ENCODE measurements at regions not wholly inside any gene's neighbourhood (a gene's known extent, or its start where the extent isn't known, plus 50 kb on each side); places are given as distances from the start of the nearest gene placed in this dataset.

DNA sequence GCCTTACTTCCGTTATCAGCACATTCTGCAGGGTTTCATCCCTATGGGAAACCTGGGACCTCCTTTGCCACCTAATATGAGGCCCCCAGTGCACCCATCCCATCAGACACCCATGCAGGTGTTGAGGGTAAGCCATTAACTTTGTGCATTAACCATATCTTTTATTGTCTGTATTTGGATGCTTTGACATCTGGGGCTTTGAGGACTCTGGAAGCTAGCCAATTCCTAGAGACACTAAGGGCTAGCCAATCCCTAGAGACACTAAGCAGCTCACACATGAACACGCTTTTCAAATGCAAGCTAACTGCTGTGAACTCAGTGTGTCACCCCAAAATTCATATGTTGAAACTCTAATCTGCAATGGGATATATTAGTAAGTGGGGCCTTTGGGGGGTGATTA lies 272.5 kb upstream of the COBL start:
- dilution Hi-C loops (cut with HindIII; ENCODE audit: low sequenced_read_pairs, unreplicated experiment) = no loop called here
- CTCF ChIA-PET = no interaction called here

More for the DNA sequence above, 272.5 kb upstream of the COBL start:
- no peaks in the 10 kb centered on the region for H3K36me3 ChIP-seq (ENCODE audit: control insufficient read depth, insufficient read depth, low read length)
- no peak overlapping the region for H3K4ac ChIP-seq (ENCODE audit: low read depth, low read length)
- no peak overlapping the region for H2BK15ac ChIP-seq (ENCODE audit: low read depth, low read length)
- H2AK5ac ChIP-seq (ENCODE audit: low read depth, low read length) = no peak overlapping the region
- H3K27me3 ChIP-seq (ENCODE audit: control insufficient read depth, insufficient read depth, low read length) = no peaks in the 10 kb centered on the region
- H3K4me3 ChIP-seq (ENCODE audit: insufficient read depth, low read depth, low read length) = no peak overlapping the region
- no peaks in the 10 kb centered on the region for H3K9me1 ChIP-seq (ENCODE audit: insufficient read depth, low read length)
- H4K8ac ChIP-seq (ENCODE audit: low read depth in 2 of 2, low read length in 2 of 2) = no peak overlapping the region
- no peak overlapping the region for H3K4me2 ChIP-seq (ENCODE audit: low read depth, low read length)
- H3K79me1 ChIP-seq (ENCODE audit: low read depth in 1 of 2, low read length in 2 of 2) = no peaks in the 10 kb centered on the region
- H2BK5ac ChIP-seq (ENCODE audit: low read depth, low read length, poor library complexity, severe bottlenecking) = no peak overlapping the region
- WGBS, 2 experiments (ENCODE audit: extremely low coverage in 2 of 2, insufficient read length in 1 of 2) = no CpG with 5 or more reads among the region's 2 CpGs
- H3K14ac ChIP-seq (replicated peaks; ENCODE audit: low read depth, low read length) = no peak overlapping the region
- H4K91ac ChIP-seq (ENCODE audit: insufficient read depth, low read depth, low read length) = no peak overlapping the region
- H3K9me3 ChIP-seq (ENCODE audit: control insufficient read depth, insufficient read depth, low read length) = peaks cover 16% of the 10 kb centered on the region; the same call in 1 of the 2 replicates
- H2BK20ac ChIP-seq (ENCODE audit: low read depth, low read length) = no peak overlapping the region
- H2AK9ac ChIP-seq (replicated peaks; ENCODE audit: low read depth, low read length, poor library complexity) = no peak overlapping the region
- in situ Hi-C loops (cut with MboI; ENCODE audit: low sequenced_read_pairs) = no loop called here
- no peak for ATAC-seq (ENCODE audit: low read depth)
- H3K18ac ChIP-seq (ENCODE audit: low read depth, low read length) = no peak overlapping the region
- H3K56ac ChIP-seq (ENCODE audit: extremely low read depth, insufficient read depth, low read length) = no peak overlapping the region
- no peaks in the 10 kb centered on the region for H3K4me1 ChIP-seq (ENCODE audit: control insufficient read depth, insufficient read depth, low read length)
- no peaks in the 10 kb centered on the region for H4K20me1 ChIP-seq (ENCODE audit: insufficient read depth, low read length)
- POLR2A ChIA-PET (ENCODE audit: unreplicated experiment) = no interaction called here
- no peak overlapping the region for H3K9ac ChIP-seq (ENCODE audit: low read depth, low read length)
- TF ChIP-seq SMC3 (IDR thresholded peaks at IDR 0.05; ENCODE audit: low read depth, low read length) = no peak
- TF ChIP-seq MXI1 (IDR thresholded peaks at IDR 0.05; ENCODE audit: borderline replicate concordance, low read depth, low read length) = no peak
- TF ChIP-seq BHLHE40 (IDR thresholded peaks at IDR 0.05; ENCODE audit: low read depth, low read length) = no peak
- TF ChIP-seq, protein P1, sequence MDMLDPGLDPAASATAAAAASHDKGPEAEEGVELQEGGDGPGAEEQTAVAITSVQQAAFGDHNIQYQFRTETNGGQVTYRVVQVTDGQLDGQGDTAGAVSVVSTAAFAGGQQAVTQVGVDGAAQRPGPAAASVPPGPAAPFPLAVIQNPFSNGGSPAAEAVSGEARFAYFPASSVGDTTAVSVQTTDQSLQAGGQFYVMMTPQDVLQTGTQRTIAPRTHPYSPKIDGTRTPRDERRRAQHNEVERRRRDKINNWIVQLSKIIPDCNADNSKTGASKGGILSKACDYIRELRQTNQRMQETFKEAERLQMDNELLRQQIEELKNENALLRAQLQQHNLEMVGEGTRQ (IDR thresholded peaks at IDR 0.05; ENCODE audit: low read depth, low read length) = no peak
- no peak for TF ChIP-seq CEBPB (IDR thresholded peaks at IDR 0.05; ENCODE audit: low read depth, low read length)
- TF ChIP-seq, protein P2, sequence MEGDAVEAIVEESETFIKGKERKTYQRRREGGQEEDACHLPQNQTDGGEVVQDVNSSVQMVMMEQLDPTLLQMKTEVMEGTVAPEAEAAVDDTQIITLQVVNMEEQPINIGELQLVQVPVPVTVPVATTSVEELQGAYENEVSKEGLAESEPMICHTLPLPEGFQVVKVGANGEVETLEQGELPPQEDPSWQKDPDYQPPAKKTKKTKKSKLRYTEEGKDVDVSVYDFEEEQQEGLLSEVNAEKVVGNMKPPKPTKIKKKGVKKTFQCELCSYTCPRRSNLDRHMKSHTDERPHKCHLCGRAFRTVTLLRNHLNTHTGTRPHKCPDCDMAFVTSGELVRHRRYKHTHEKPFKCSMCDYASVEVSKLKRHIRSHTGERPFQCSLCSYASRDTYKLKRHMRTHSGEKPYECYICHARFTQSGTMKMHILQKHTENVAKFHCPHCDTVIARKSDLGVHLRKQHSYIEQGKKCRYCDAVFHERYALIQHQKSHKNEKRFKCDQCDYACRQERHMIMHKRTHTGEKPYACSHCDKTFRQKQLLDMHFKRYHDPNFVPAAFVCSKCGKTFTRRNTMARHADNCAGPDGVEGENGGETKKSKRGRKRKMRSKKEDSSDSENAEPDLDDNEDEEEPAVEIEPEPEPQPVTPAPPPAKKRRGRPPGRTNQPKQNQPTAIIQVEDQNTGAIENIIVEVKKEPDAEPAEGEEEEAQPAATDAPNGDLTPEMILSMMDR (conservative IDR thresholded peaks at IDR 0.05; ENCODE audit: low read depth, low read length) = no peak
- no peak for TF ChIP-seq RCOR1 (IDR thresholded peaks at IDR 0.05; ENCODE audit: insufficient replicate concordance, low read length)
- no peak for TF ChIP-seq CHD1 (IDR thresholded peaks at IDR 0.05; ENCODE audit: low read depth, low read length)
- TF ChIP-seq RAD21 (IDR thresholded peaks at IDR 0.05; ENCODE audit: low read length) = no peak
- no peak for TF ChIP-seq FOS (IDR thresholded peaks at IDR 0.05; ENCODE audit: low read depth, low read length)
- TF ChIP-seq MAFK (IDR thresholded peaks at IDR 0.05; ENCODE audit: low read depth, low read length) = no peak
- no peak for TF ChIP-seq NFE2L2 (IDR thresholded peaks at IDR 0.05; ENCODE audit: low read depth, low read length)
- TF ChIP-seq, protein P3, sequence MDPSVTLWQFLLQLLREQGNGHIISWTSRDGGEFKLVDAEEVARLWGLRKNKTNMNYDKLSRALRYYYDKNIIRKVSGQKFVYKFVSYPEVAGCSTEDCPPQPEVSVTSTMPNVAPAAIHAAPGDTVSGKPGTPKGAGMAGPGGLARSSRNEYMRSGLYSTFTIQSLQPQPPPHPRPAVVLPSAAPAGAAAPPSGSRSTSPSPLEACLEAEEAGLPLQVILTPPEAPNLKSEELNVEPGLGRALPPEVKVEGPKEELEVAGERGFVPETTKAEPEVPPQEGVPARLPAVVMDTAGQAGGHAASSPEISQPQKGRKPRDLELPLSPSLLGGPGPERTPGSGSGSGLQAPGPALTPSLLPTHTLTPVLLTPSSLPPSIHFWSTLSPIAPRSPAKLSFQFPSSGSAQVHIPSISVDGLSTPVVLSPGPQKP (IDR thresholded peaks at IDR 0.05; ENCODE audit: borderline replicate concordance, low read depth, low read length) = no peak
- no peak for TF ChIP-seq RFX5 (IDR thresholded peaks at IDR 0.05; ENCODE audit: low read depth, low read length)
- TF ChIP-seq POLR2A (IDR thresholded peaks at IDR 0.05; ENCODE audit: low read depth, low read length) = no peak
- TF ChIP-seq MAZ (IDR thresholded peaks at IDR 0.05; ENCODE audit: borderline replicate concordance, low read depth, low read length) = no peak
- H3K23ac ChIP-seq (ENCODE audit: low read depth, low read length) = no peak overlapping the region
- no peak overlapping the region for H4K5ac ChIP-seq (ENCODE audit: low read depth, low read length)
- H3K27ac ChIP-seq (ENCODE audit: insufficient read depth, low read length) = no peak overlapping the region
- BruUV-seq (replicated peaks) = no TSS peak
- intact Hi-C loops (cut with micrococcal nuclease) = no loop called here
- no peak for DNase-seq
- H2AFZ ChIP-seq (replicated peaks; ENCODE audit: low read length, poor library complexity) = no peak overlapping the region
- no peak overlapping the region for H2BK120ac ChIP-seq (ENCODE audit: low read depth, low read length)
